ENCODE measurements at regions not wholly inside any gene's neighbourhood (a gene's known extent, or its start where the extent isn't known, plus 50 kb on each side); places are given as distances from the start of the nearest gene placed in this dataset.
"Not testable (repeated sequence)": the region's sequence is repeated elsewhere in the genome, so short reads cannot be mapped to it uniquely, and the experiment has no call there.

- intact Hi-C loops (cut with DNase I): no loop called here
- no peak for DNase-seq (ENCODE audit: low spot score)
These were observed 200.7 kb upstream of the TTC14 start for GRCh38 chr3:180401226-180401625.

- DNase-seq (ENCODE audit: low spot score): no peak
- intact Hi-C loops (cut with DNase I): no loop called here
These were observed 199.4 kb upstream of the TTC14 start for GRCh38 chr3:180402471-180403073.

- DNase-seq (ENCODE audit: low spot score): no peak
These were observed 198.8 kb upstream of the TTC14 start for GRCh38 chr3:180403156-180403555.

GRCh38 chr3:180408654-180409053, 193.3 kb upstream of the TTC14 start:
- intact Hi-C loops (cut with DNase I): no loop called here

More at GRCh38 chr3:180403156-180403555, 198.8 kb upstream of the TTC14 start:
- intact Hi-C loops (cut with DNase I): no loop called here

GRCh38 chr3:180409170-180409569, 192.8 kb upstream of the TTC14 start:
- no peak for DNase-seq (ENCODE audit: low spot score)

More at GRCh38 chr3:180408654-180409053, 193.3 kb upstream of the TTC14 start:
- no peak for DNase-seq (ENCODE audit: low spot score)

GRCh38 chr3:180409883-180410282, 192.1 kb upstream of the TTC14 start:
- DNase-seq (ENCODE audit: low spot score): no peak
- intact Hi-C loops (cut with DNase I): no loop called here

More at GRCh38 chr3:180409170-180409569, 192.8 kb upstream of the TTC14 start:
- intact Hi-C loops (cut with DNase I): no loop called here

GRCh38 chr3:180414157-180414556, 187.8 kb upstream of the TTC14 start:
- intact Hi-C loops (cut with DNase I): no loop called here
- DNase-seq (ENCODE audit: low spot score): no peak

- intact Hi-C loops (cut with DNase I): no loop called here
- no peak for DNase-seq (ENCODE audit: low spot score)
These were observed 185.8 kb upstream of the TTC14 start for GRCh38 chr3:180416111-180416594.

GRCh38 chr3:180417241-180417640, 184.7 kb upstream of the TTC14 start:
- no peak for DNase-seq (ENCODE audit: low spot score)
- intact Hi-C loops (cut with DNase I): no loop called here

GRCh38 chr3:180420016-180420415, 181.9 kb upstream of the TTC14 start:
- intact Hi-C loops (cut with DNase I): no loop called here
- no peak for DNase-seq (ENCODE audit: low spot score)

- intact Hi-C loops (cut with DNase I): no loop called here
These were observed 181.2 kb upstream of the TTC14 start for GRCh38 chr3:180420804-180421203.

GRCh38 chr3:180421221-180421620, 180.7 kb upstream of the TTC14 start:
- no peak for DNase-seq (ENCODE audit: low spot score)
- intact Hi-C loops (cut with DNase I): no loop called here

More at GRCh38 chr3:180420804-180421203, 181.2 kb upstream of the TTC14 start:
- DNase-seq (ENCODE audit: low spot score): no peak

GRCh38 chr3:180421721-180422120, 180.2 kb upstream of the TTC14 start:
- intact Hi-C loops (cut with DNase I): no loop called here

GRCh38 chr3:180424305-180424704, 177.7 kb upstream of the TTC14 start:
- DNase-seq (ENCODE audit: low spot score); intact Hi-C loops (cut with DNase I): not testable (repeated sequence)

More at GRCh38 chr3:180421721-180422120, 180.2 kb upstream of the TTC14 start:
- DNase-seq (ENCODE audit: low spot score): no peak

GRCh38 chr3:180430896-180431295, 171.1 kb upstream of the TTC14 start:
- intact Hi-C loops (cut with DNase I): no loop called here
- no peak for DNase-seq (ENCODE audit: low spot score)

GRCh38 chr3:180433152-180433551, 168.8 kb upstream of the TTC14 start:
- intact Hi-C loops (cut with DNase I): no loop called here
- DNase-seq (ENCODE audit: low spot score): no peak

- no peak for DNase-seq (ENCODE audit: low spot score)
- intact Hi-C loops (cut with DNase I): no loop called here
These were observed 154.8 kb upstream of the TTC14 start for GRCh38 chr3:180447136-180447535.

GRCh38 chr3:180448407-180448806, 153.6 kb upstream of the TTC14 start:
- intact Hi-C loops (cut with DNase I): not testable (repeated sequence)

GRCh38 chr3:180457225-180457624, 144.7 kb upstream of the TTC14 start:
- DNase-seq (ENCODE audit: low spot score): no peak
- intact Hi-C loops (cut with DNase I): no loop called here

More at GRCh38 chr3:180448407-180448806, 153.6 kb upstream of the TTC14 start:
- not testable (repeated sequence) for DNase-seq (ENCODE audit: low spot score)

GRCh38 chr3:180466401-180467011, 135.5 kb upstream of the TTC14 start:
- intact Hi-C loops (cut with DNase I): no loop called here

GRCh38 chr3:180467177-180467576, 134.8 kb upstream of the TTC14 start:
- intact Hi-C loops (cut with DNase I): no loop called here
- no peak for DNase-seq (ENCODE audit: low spot score)

More at GRCh38 chr3:180466401-180467011, 135.5 kb upstream of the TTC14 start:
- no peak for DNase-seq (ENCODE audit: low spot score)
